IMR-90 (cell line): ENCODE measurements at regions not wholly inside any gene's neighbourhood (a gene's known extent, or its start where the extent isn't known, plus 50 kb on each side); places are given as distances from the start of the nearest gene placed in this dataset.

ENCODE experiments used
- ATAC-seq: fragments of 200-7000 bp; cut with Tn5 transposase; 2 replicates; pipeline ENCODE4 v1.9.1; 2020; ENCODE audit warnings: low read depth, mild to moderate bottlenecking, moderate library complexity
- BruUV-seq: library from RNA; stranded (reverse); fragments of 400-500 nt; replicated peaks from 2 replicates; lab custom pipeline; 2021; lab: Mats Ljungman, UMichigan
- CTCF ChIA-PET: fragments of 300-600 bp; formaldehyde crosslinking; extraction: SDS; loops from one replicate; lab custom pipeline; 2021; ENCODE audit warnings: antibody characterized with exemption; lab: Yijun Ruan, JAX
- POLR2A ChIA-PET: fragments of 300-600 bp; sonication (Branson Sonifier 250); formaldehyde crosslinking; loops from one replicate; lab custom pipeline; 2022; ENCODE audit warnings: antibody characterized with exemption; ENCODE audit not compliant: unreplicated experiment; lab: Charles Lee
- DNase-seq: peaks from one replicate; pipeline ENCODE4 v3.0.0; 2013
- H2AFZ ChIP-seq: replicated peaks from 2 replicates; pipeline ENCODE3; 2013; ENCODE audit warnings: low read length, mild to moderate bottlenecking; ENCODE audit not compliant: poor library complexity
- H2AK5ac ChIP-seq: 2 replicates; pipeline ENCODE4 v1.6.1; 2013; ENCODE audit warnings: low read depth, low read length, inconsistent platforms
- H2AK9ac ChIP-seq: replicated peaks from 2 replicates; pipeline ENCODE3; 2013; ENCODE audit warnings: mild to moderate bottlenecking, low read depth, low read length, moderate library complexity; ENCODE audit not compliant: poor library complexity
- H2BK120ac ChIP-seq: 2 replicates; pipeline ENCODE4 v1.6.1; 2013; ENCODE audit warnings: low read depth, low read length, inconsistent platforms
- H2BK15ac ChIP-seq: 3 replicates; pipeline ENCODE4 v1.6.1; 2013; ENCODE audit warnings: low read depth, low read length, inconsistent platforms
- H2BK20ac ChIP-seq: 2 replicates; pipeline ENCODE4 v1.6.1; 2013; ENCODE audit warnings: low read depth, mild to moderate bottlenecking, inconsistent platforms, low read length, moderate library complexity
- H2BK5ac ChIP-seq: 2 replicates; pipeline ENCODE4 v1.6.1; 2013; ENCODE audit warnings: mild to moderate bottlenecking, low read depth, low read length, inconsistent platforms; ENCODE audit not compliant: poor library complexity, severe bottlenecking
- H3K14ac ChIP-seq: replicated peaks from 2 replicates; pipeline ENCODE4 v1.6.1; 2013; ENCODE audit warnings: low read depth, low read length, inconsistent platforms
- H3K18ac ChIP-seq: 2 replicates; pipeline ENCODE4 v1.6.1; 2013; ENCODE audit warnings: low read depth, low read length, control low read depth
- H3K23ac ChIP-seq: 2 replicates; pipeline ENCODE4 v1.6.1; 2013; ENCODE audit warnings: low read depth, low read length, inconsistent platforms
- H3K27ac ChIP-seq: 2 replicates; pipeline ENCODE4 v1.5.1; 2013; ENCODE audit warnings: mild to moderate bottlenecking, control low read depth, low read length; ENCODE audit not compliant: insufficient read depth
- H3K27me3 ChIP-seq: 2 replicates; pipeline ENCODE4 v1.6.1; 2013; ENCODE audit warnings: low read length; ENCODE audit not compliant: control insufficient read depth, insufficient read depth
- H3K36me3 ChIP-seq: 2 replicates; pipeline ENCODE4 v1.6.1; 2013; ENCODE audit warnings: low read length, mixed read lengths; ENCODE audit not compliant: control insufficient read depth, insufficient read depth
- H3K4ac ChIP-seq: 2 replicates; pipeline ENCODE4 v1.6.1; 2013; ENCODE audit warnings: low read depth, low read length, inconsistent platforms
- H3K4me1 ChIP-seq: 2 replicates; pipeline ENCODE4 v1.6.1; 2013; ENCODE audit warnings: low read length, mixed read lengths; ENCODE audit not compliant: control insufficient read depth, insufficient read depth
- H3K4me2 ChIP-seq: 2 replicates; pipeline ENCODE4 v1.6.1; 2013; ENCODE audit warnings: low read depth, mild to moderate bottlenecking, control low read depth, low read length, moderate library complexity
- H3K4me3 ChIP-seq: 2 replicates; pipeline ENCODE4 v1.5.1; 2013; ENCODE audit warnings: low read depth, mild to moderate bottlenecking, control low read depth, low read length, moderate library complexity; ENCODE audit not compliant: insufficient read depth
- H3K56ac ChIP-seq: 2 replicates; pipeline ENCODE4 v1.6.1; 2013; ENCODE audit warnings: low read length, inconsistent platforms; ENCODE audit not compliant: insufficient read depth; ENCODE audit errors: extremely low read depth
- H3K79me1 ChIP-seq, 2 experiments: 2 replicates each; pipeline ENCODE4 v1.6.1; 2013; ENCODE audit warnings: low read length in 2 of 2, inconsistent platforms in 1 of 2, low read depth in 1 of 2
- H3K9ac ChIP-seq: 2 replicates; pipeline ENCODE4 v1.6.1; 2013; ENCODE audit warnings: low read depth, low read length, control low read depth
- H3K9me1 ChIP-seq: 2 replicates; pipeline ENCODE4 v1.6.1; 2013; ENCODE audit warnings: low read length, inconsistent platforms; ENCODE audit not compliant: insufficient read depth
- H3K9me3 ChIP-seq: 2 replicates; pipeline ENCODE4 v1.6.1; 2013; ENCODE audit warnings: low read length; ENCODE audit not compliant: control insufficient read depth, insufficient read depth
- H4K20me1 ChIP-seq: 2 replicates; pipeline ENCODE4 v1.6.1; 2013; ENCODE audit warnings: low read length, inconsistent platforms; ENCODE audit not compliant: insufficient read depth
- H4K5ac ChIP-seq: 2 replicates; pipeline ENCODE4 v1.6.1; 2013; ENCODE audit warnings: mild to moderate bottlenecking, low read depth, low read length, control low read depth
- H4K8ac ChIP-seq, 2 experiments: 2 replicates each; pipeline ENCODE4 v1.6.1; 2013; ENCODE audit warnings: low read depth in 2 of 2, low read length in 2 of 2, control low read depth in 1 of 2, inconsistent platforms in 1 of 2
- H4K91ac ChIP-seq: 2 replicates; pipeline ENCODE4 v1.6.1; 2013; ENCODE audit warnings: low read depth, low read length, inconsistent platforms; ENCODE audit not compliant: insufficient read depth
- BHLHE40 ChIP-seq: fragments of 150-350 bp; IDR thresholded peaks from 2 replicates; pipeline ENCODE4 v1.6.1; 2016; ENCODE audit warnings: mild to moderate bottlenecking, low read depth, low read length
- CHD1 ChIP-seq: IDR thresholded peaks from 2 replicates; pipeline ENCODE4 v1.6.1; 2012; ENCODE audit warnings: low read depth, low read length, improper control_type of control experiment
- CTCF ChIP-seq: conservative IDR thresholded peaks from 2 replicates; pipeline ENCODE4 v1.5.1; 2012; ENCODE audit warnings: mild to moderate bottlenecking, low read depth, low read length, improper control_type of control experiment
- ELK1 ChIP-seq: fragments of 150-350 bp; IDR thresholded peaks from 2 replicates; pipeline ENCODE4 v1.6.1; 2016; ENCODE audit warnings: low read depth, mild to moderate bottlenecking, low read length, moderate library complexity, borderline replicate concordance
- FOS ChIP-seq: fragments of 150-350 bp; IDR thresholded peaks from 2 replicates; pipeline ENCODE4 v1.6.1; 2016; ENCODE audit warnings: low read depth, low read length
- MAFK ChIP-seq: IDR thresholded peaks from 2 replicates; pipeline ENCODE4 v1.6.1; 2012; ENCODE audit warnings: low read depth, low read length, improper control_type of control experiment
- MAZ ChIP-seq: IDR thresholded peaks from 2 replicates; pipeline ENCODE4 v1.6.1; 2012; ENCODE audit warnings: low read depth, mild to moderate bottlenecking, low read length, improper control_type of control experiment, moderate library complexity, borderline replicate concordance
- MXI1 ChIP-seq: IDR thresholded peaks from 2 replicates; pipeline ENCODE4 v1.6.1; 2012; ENCODE audit warnings: low read depth, mild to moderate bottlenecking, low read length, moderate library complexity, borderline replicate concordance
- NFE2L2 ChIP-seq: fragments of 150-350 bp; IDR thresholded peaks from 2 replicates; pipeline ENCODE4 v1.6.1; 2016; ENCODE audit warnings: low read depth, mild to moderate bottlenecking, low read length
- POLR2A ChIP-seq: IDR thresholded peaks from 2 replicates; pipeline ENCODE4 v1.6.1; 2012; ENCODE audit warnings: mild to moderate bottlenecking, low read depth, low read length
- RAD21 ChIP-seq: IDR thresholded peaks from 2 replicates; pipeline ENCODE4 v1.6.1; 2012; ENCODE audit warnings: low read length, improper control_type of control experiment
- RFX5 ChIP-seq: IDR thresholded peaks from 2 replicates; pipeline ENCODE4 v1.8.0; 2012; ENCODE audit warnings: low read depth, mild to moderate bottlenecking, low read length, moderate library complexity
- SMC3 ChIP-seq: fragments of 150-350 bp; IDR thresholded peaks from 2 replicates; pipeline ENCODE4 v1.6.1; 2016; ENCODE audit warnings: low read depth, mild to moderate bottlenecking, antibody characterized with exemption, low read length, moderate library complexity
- USF2 ChIP-seq: fragments of 150-350 bp; IDR thresholded peaks from 2 replicates; pipeline ENCODE4 v1.6.1; 2017; ENCODE audit warnings: mild to moderate bottlenecking, antibody characterized with exemption, low read length, low read depth
- WGBS, 2 experiments: methylation state at CpG; one replicate each; pipeline versions ENCODE4 v1.1.5 to v1.1.7; 2013; ENCODE audit warnings: missing lambda C conversion rate in 2 of 2; ENCODE audit not compliant: insufficient read length in 1 of 2; ENCODE audit errors: extremely low coverage in 2 of 2; 5-methylcytosine and 5-hydroxymethylcytosine counted together
- dilution Hi-C: fragments of 300-500 bp; cut with HindIII; formaldehyde crosslinking; loops from one replicate; pipeline ENCODE4 v1.14.3; 2018; ENCODE audit warnings: low sequenced_read_pairs; ENCODE audit not compliant: unreplicated experiment
- in situ Hi-C: fragments of 300-500 bp; cut with MboI; formaldehyde crosslinking; loops from 3 replicates; pipeline ENCODE4 v1.14.3; 2019; ENCODE audit warnings: low sequenced_read_pairs, inconsistent platforms, mixed read lengths
- intact Hi-C: fragments of 100-400 bp; cut with micrococcal nuclease; formaldehyde crosslinking; loops from 2 replicates; pipeline ENCODE4 v1.10.0; 2022

GRCh38 chr10:83119346-83119745 is 1020.0 kb upstream of the GHITM start:
- no peak for DNase-seq
- Histone ChIP-seq H2BK120ac (no peak overlapping the region), H3K27me3 (no peaks in the 10 kb centered on the region), H3K4me2 (no peak overlapping the region), H3K79me1 (no peaks in the 10 kb centered on the region), H2BK5ac (no peak overlapping the region), H3K18ac (no peak overlapping the region), H4K20me1 (no peaks in the 10 kb centered on the region), H3K4ac (no peak overlapping the region), H3K4me1 (no peaks in the 10 kb centered on the region), H2BK15ac (no peak overlapping the region), H3K4me3 (no peak overlapping the region), H2AK9ac (no peak overlapping the region), H4K91ac (no peak overlapping the region), H3K36me3 (no peaks in the 10 kb centered on the region), H3K14ac (no peak overlapping the region), H3K23ac (no peak overlapping the region), H3K9me3 (0 out of 2 replicates have a peak, but pooled peaks cover 2% of the 10 kb centered on the region), H3K27ac (no peak overlapping the region), H2AK5ac (no peak overlapping the region), H2AFZ (no peak overlapping the region), H3K9me1 (no peaks in the 10 kb centered on the region), H3K9ac (no peak overlapping the region), H4K5ac (no peak overlapping the region), H4K8ac (no peak overlapping the region), H3K56ac (no peak overlapping the region), H2BK20ac (no peak overlapping the region)
- no peak for ATAC-seq
- TF ChIP-seq RAD21, result no peak
- no peak for TF ChIP-seq POLR2A
- no peak for TF ChIP-seq NFE2L2
- TF ChIP-seq SMC3, result no peak
- no peak for TF ChIP-seq USF2
- TF ChIP-seq MXI1, result no peak
- TF ChIP-seq MAFK, result no peak
- TF ChIP-seq BHLHE40, result no peak
- TF ChIP-seq MAZ, result no peak
- no peak for TF ChIP-seq CHD1
- no peak for TF ChIP-seq ELK1
- no peak for TF ChIP-seq FOS
- TF ChIP-seq RFX5, result no peak
- TF ChIP-seq CTCF, result no peak
- WGBS, 2 experiments, result no CpG with 5 or more reads among the region's 1 CpG
- dilution Hi-C loops (no loop called here), in situ Hi-C loops (no loop called here), intact Hi-C loops (no loop called here)
- BruUV-seq, result no TSS peak
- CTCF ChIA-PET, result no interaction called here
- POLR2A ChIA-PET, result no interaction called here
